Ishikawa (cell line): ENCODE measurements at regions not wholly inside any gene's neighbourhood (a gene's known extent, or its start where the extent isn't known, plus 50 kb on each side); places are given as distances from the start of the nearest gene placed in this dataset.

Source experiments
- CEBPB ChIP-seq: IDR thresholded peaks from 2 replicates; pipeline ENCODE4 v1.6.1; 2012
- CREB1 ChIP-seq: IDR thresholded peaks from 2 replicates; pipeline ENCODE4 v1.6.1; 2012; ENCODE audit warnings: low read depth
- EGR1 ChIP-seq: IDR thresholded peaks from 2 replicates; pipeline ENCODE4 v1.6.1; 2012
- EP300 ChIP-seq: IDR thresholded peaks from 2 replicates; pipeline ENCODE4 v1.6.1; 2012; ENCODE audit warnings: borderline replicate concordance
- FOXM1 ChIP-seq: IDR thresholded peaks from 2 replicates; pipeline ENCODE4 v1.6.1; 2012; ENCODE audit warnings: low read depth, borderline replicate concordance
- MAX ChIP-seq: IDR thresholded peaks from 2 replicates; pipeline ENCODE4 v1.6.1; 2012
- NFIC ChIP-seq: IDR thresholded peaks from 2 replicates; pipeline ENCODE4 v1.6.1; 2012
- RAD21 ChIP-seq: IDR thresholded peaks from 2 replicates; pipeline ENCODE4 v1.6.1; 2012; ENCODE audit warnings: low read depth
- TAF1 ChIP-seq: IDR thresholded peaks from 2 replicates; pipeline ENCODE4 v1.6.1; 2012; ENCODE audit warnings: low read depth, mild to moderate bottlenecking
- TCF12 ChIP-seq: IDR thresholded peaks from 2 replicates; pipeline ENCODE4 v1.6.1; 2012; ENCODE audit warnings: low read depth
- TEAD4 ChIP-seq: IDR thresholded peaks from 2 replicates; pipeline ENCODE4 v1.6.1; 2012
- YY1 ChIP-seq: IDR thresholded peaks from 2 replicates; pipeline ENCODE4 v1.6.1; 2012; ENCODE audit warnings: low read depth
- ZBTB7A ChIP-seq: IDR thresholded peaks from 2 replicates; pipeline ENCODE4 v1.6.1; 2012; ENCODE audit warnings: low read depth
- TF ChIP-seq, protein P1 (sequence below): IDR thresholded peaks from 2 replicates; pipeline ENCODE4 v1.6.1; 2012
- TF ChIP-seq, protein P2 (sequence below): IDR thresholded peaks from 2 replicates; pipeline ENCODE4 v1.6.1; 2012; ENCODE audit warnings: low read depth, mild to moderate bottlenecking

- TF ChIP-seq EGR1 (no peak), FOXM1 (no peak), YY1 (no peak), MAX (no peak), RAD21 (no peak), TCF12 (no peak), NFIC (no peak), TAF1 (no peak), CREB1 (no peak), EP300 (no peak), TEAD4 (no peak), ZBTB7A (no peak), CEBPB (no peak)
- TF ChIP-seq, protein P1, sequence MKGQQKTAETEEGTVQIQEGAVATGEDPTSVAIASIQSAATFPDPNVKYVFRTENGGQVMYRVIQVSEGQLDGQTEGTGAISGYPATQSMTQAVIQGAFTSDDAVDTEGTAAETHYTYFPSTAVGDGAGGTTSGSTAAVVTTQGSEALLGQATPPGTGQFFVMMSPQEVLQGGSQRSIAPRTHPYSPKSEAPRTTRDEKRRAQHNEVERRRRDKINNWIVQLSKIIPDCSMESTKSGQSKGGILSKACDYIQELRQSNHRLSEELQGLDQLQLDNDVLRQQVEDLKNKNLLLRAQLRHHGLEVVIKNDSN, result no peak
- TF ChIP-seq, protein P2, sequence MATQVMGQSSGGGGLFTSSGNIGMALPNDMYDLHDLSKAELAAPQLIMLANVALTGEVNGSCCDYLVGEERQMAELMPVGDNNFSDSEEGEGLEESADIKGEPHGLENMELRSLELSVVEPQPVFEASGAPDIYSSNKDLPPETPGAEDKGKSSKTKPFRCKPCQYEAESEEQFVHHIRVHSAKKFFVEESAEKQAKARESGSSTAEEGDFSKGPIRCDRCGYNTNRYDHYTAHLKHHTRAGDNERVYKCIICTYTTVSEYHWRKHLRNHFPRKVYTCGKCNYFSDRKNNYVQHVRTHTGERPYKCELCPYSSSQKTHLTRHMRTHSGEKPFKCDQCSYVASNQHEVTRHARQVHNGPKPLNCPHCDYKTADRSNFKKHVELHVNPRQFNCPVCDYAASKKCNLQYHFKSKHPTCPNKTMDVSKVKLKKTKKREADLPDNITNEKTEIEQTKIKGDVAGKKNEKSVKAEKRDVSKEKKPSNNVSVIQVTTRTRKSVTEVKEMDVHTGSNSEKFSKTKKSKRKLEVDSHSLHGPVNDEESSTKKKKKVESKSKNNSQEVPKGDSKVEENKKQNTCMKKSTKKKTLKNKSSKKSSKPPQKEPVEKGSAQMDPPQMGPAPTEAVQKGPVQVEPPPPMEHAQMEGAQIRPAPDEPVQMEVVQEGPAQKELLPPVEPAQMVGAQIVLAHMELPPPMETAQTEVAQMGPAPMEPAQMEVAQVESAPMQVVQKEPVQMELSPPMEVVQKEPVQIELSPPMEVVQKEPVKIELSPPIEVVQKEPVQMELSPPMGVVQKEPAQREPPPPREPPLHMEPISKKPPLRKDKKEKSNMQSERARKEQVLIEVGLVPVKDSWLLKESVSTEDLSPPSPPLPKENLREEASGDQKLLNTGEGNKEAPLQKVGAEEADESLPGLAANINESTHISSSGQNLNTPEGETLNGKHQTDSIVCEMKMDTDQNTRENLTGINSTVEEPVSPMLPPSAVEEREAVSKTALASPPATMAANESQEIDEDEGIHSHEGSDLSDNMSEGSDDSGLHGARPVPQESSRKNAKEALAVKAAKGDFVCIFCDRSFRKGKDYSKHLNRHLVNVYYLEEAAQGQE, result no peak
Measured at GRCh38 chr1:201724766-201725118, 104.2 kb upstream of the IPO9 start.

DNA sequence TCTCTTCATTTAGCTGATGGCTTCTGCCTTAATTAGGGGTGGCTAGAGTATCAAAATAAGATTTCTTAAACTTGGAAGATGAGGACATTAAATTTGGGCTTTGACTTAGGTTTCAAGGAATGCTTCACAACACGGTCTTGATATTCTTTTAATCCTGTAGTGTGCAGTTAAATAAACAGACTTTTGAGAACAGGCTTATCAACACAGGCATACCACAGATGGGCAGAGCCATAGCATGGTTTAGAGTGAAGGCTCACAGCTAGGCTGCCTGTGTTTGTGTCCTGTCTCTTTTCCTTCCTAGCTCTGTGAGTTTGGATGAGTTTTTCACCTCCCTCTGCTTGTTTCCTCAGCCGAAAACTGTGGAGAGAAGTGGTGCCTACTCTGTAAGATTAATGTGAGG is 102.3 kb upstream of the IPO9 start:
- TF ChIP-seq ZBTB7A (no peak), FOXM1 (no peak), YY1 (no peak), EP300 (no peak), TCF12 (no peak), EGR1 (no peak), MAX (no peak), NFIC (no peak)
- TF ChIP-seq, protein P2, result no peak

- TF ChIP-seq EP300, result no peak
- TF ChIP-seq, protein P1, result no peak
- TF ChIP-seq TCF12, result no peak
- TF ChIP-seq NFIC, result no peak
- TF ChIP-seq, protein P2, result no peak
- no peak for TF ChIP-seq FOXM1
- TF ChIP-seq RAD21, result no peak
- no peak for TF ChIP-seq EGR1
- no peak for TF ChIP-seq ZBTB7A
- TF ChIP-seq TEAD4, result no peak
- TF ChIP-seq CREB1, result no peak
- TF ChIP-seq TAF1, result no peak
- no peak for TF ChIP-seq CEBPB
Measured at GRCh38 chr1:201728731-201729130, 100.2 kb upstream of the IPO9 start.

DNA sequence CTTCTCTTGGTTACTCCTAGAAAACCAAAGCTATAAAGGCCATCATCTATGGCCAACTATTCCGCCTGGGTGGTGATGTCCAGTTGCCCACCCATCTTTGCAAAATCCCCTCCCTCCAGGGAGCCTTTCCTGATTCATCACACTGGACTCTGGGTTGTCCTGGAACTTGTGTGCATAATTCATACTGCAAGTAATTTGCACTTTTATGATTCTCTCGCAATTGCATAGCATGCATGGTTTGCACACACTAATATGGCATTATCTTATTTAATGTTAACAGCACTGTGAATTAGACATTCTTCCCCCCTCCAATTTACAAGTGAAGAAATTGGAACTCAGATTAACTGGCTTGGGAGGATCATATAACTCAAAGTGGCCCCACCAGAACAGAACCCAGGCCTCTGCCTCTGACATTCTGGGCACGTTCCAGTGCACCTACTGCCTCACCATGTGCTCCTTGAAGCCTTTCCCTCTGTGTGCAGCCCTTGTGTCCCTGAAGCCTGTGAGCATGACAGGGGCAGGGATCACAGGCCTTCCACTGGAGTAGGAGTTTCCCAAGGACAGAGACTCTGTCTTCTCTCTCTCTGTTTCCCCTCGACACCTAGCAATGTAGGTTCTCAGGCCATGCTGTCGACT is 98.9 kb upstream of the IPO9 start:
- TF ChIP-seq, protein P2, result no peak
- TF ChIP-seq RAD21 (no peak), NFIC (no peak), EP300 (no peak), ZBTB7A (no peak), TEAD4 (no peak), FOXM1 (no peak), CREB1 (no peak), YY1 (no peak), MAX (no peak), TAF1 (no peak), EGR1 (no peak)
- TF ChIP-seq, protein P1, result no peak
